NB4 (cell line): ENCODE measurements at regions not wholly inside any gene's neighbourhood (a gene's known extent, or its start where the extent isn't known, plus 50 kb on each side); places are given as distances from the start of the nearest gene placed in this dataset.

Source experiments
- DNase-seq: peaks from one replicate; pipeline ENCODE4 v3.0.0; 2010; ENCODE audit warnings: low read depth
- H3K4me3 ChIP-seq: one replicate; pipeline ENCODE4 v1.5.1; 2011; ENCODE audit warnings: mild to moderate bottlenecking, low read depth, low read length, moderate library complexity
- MYC ChIP-seq: IDR thresholded peaks from 2 replicates; pipeline ENCODE4 v1.6.1; 2011; ENCODE audit warnings: low read depth, low read length
- POLR2A ChIP-seq: IDR thresholded peaks from 2 replicates; pipeline ENCODE4 v1.6.1; 2011; ENCODE audit warnings: mild to moderate bottlenecking; ENCODE audit not compliant: insufficient read length; ENCODE audit errors: extremely low read depth
- TF ChIP-seq, protein P1 (sequence below): IDR thresholded peaks from one replicate; pipeline ENCODE4 v1.5.1; 2012; ENCODE audit warnings: low read depth, low read length
- TF ChIP-seq, protein P2 (sequence below): IDR thresholded peaks from 2 replicates; pipeline ENCODE4 v1.6.1; 2011; ENCODE audit warnings: low read depth, low read length

DNA sequence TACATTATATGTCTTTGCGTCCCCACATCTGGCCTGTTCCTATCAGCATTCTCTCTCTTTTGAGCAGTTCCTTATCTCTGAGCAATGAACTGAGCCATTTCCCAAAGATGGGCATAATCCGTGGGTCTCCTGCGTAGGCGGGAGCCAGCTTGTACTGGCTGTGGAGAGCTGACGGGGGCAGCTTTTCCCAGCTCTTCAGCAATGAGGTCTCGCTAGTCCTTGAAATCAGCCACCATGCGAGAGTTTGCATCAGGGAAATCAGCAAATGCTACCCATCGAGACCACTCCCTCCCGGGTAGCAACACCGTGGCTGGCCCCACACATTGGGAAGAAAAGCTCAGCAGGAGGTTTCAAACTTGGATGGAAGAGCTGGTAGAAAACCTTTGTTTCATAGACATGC, 51.9 kb upstream of the FAM180A start:
- no peak for DNase-seq
- TF ChIP-seq POLR2A, result no peak
- TF ChIP-seq MYC, result no peak
- TF ChIP-seq, protein P1, sequence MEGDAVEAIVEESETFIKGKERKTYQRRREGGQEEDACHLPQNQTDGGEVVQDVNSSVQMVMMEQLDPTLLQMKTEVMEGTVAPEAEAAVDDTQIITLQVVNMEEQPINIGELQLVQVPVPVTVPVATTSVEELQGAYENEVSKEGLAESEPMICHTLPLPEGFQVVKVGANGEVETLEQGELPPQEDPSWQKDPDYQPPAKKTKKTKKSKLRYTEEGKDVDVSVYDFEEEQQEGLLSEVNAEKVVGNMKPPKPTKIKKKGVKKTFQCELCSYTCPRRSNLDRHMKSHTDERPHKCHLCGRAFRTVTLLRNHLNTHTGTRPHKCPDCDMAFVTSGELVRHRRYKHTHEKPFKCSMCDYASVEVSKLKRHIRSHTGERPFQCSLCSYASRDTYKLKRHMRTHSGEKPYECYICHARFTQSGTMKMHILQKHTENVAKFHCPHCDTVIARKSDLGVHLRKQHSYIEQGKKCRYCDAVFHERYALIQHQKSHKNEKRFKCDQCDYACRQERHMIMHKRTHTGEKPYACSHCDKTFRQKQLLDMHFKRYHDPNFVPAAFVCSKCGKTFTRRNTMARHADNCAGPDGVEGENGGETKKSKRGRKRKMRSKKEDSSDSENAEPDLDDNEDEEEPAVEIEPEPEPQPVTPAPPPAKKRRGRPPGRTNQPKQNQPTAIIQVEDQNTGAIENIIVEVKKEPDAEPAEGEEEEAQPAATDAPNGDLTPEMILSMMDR, result no peak
- TF ChIP-seq, protein P2, sequence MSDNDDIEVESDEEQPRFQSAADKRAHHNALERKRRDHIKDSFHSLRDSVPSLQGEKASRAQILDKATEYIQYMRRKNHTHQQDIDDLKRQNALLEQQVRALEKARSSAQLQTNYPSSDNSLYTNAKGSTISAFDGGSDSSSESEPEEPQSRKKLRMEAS, result no peak
- no peak overlapping the region for H3K4me3 ChIP-seq

DNA sequence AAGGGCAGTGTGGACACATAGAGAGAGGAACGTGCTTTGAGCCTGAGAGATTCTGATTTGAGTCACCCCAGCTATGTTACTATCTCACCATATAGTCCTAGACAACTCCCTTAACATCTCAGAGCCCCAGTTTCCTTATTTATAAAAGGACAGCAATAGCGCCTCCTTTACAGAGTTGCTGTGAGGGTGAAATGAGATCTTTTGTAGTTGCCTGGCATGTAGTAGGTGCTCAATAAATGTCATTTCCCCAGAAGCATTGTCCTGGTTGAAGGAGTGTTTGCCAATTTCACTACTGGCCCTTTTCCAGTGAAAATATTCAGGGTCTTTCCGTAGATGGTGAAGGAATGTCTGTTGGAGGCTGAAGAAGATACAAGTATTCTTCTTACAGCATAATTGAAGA, 51.3 kb upstream of the FAM180A start:
- H3K4me3 ChIP-seq, result no peak overlapping the region
- TF ChIP-seq, protein P1, result no peak
- TF ChIP-seq, protein P2, result no peak
- no peak for TF ChIP-seq MYC
- TF ChIP-seq POLR2A, result no peak
- DNase-seq, result no peak
